ENCODE measurements at regions not wholly inside any gene's neighbourhood (a gene's known extent, or its start where the extent isn't known, plus 50 kb on each side); places are given as distances from the start of the nearest gene placed in this dataset.

DNA sequence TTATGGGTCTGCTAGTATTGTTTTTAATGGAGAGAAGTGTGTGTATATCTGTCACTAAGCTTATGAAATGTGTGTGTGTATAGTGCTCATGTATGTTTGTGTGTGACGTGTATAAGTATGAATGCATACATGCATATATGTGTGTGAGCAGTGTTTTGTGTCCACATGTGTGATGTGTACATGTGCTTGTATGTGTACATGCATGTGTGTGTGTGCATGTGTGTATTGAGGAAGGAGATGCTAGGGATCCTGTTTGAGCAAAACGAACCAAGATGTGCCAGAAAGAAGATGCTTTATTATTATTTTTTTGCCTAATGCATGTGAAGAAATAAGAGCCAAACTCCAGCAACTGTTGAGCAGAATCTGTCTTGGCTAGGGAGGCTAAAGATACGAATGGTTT lies 301.3 kb upstream of the SKOR2 start:
- TF ChIP-seq, protein P1, sequence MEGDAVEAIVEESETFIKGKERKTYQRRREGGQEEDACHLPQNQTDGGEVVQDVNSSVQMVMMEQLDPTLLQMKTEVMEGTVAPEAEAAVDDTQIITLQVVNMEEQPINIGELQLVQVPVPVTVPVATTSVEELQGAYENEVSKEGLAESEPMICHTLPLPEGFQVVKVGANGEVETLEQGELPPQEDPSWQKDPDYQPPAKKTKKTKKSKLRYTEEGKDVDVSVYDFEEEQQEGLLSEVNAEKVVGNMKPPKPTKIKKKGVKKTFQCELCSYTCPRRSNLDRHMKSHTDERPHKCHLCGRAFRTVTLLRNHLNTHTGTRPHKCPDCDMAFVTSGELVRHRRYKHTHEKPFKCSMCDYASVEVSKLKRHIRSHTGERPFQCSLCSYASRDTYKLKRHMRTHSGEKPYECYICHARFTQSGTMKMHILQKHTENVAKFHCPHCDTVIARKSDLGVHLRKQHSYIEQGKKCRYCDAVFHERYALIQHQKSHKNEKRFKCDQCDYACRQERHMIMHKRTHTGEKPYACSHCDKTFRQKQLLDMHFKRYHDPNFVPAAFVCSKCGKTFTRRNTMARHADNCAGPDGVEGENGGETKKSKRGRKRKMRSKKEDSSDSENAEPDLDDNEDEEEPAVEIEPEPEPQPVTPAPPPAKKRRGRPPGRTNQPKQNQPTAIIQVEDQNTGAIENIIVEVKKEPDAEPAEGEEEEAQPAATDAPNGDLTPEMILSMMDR (conservative IDR thresholded peaks at IDR 0.05), result no peak
- no peak for TF ChIP-seq ZFX (IDR thresholded peaks at IDR 0.05)
